Medulla oblongata (tissue), 1 donor: ENCODE measurements at regions not wholly inside any gene's neighbourhood (a gene's known extent, or its start where the extent isn't known, plus 50 kb on each side); places are given as distances from the start of the nearest gene placed in this dataset.
"Not testable (repeated sequence)": the region's sequence is repeated elsewhere in the genome, so short reads cannot be mapped to it uniquely, and the experiment has no call there.

Experiments used
- DNase-seq: peaks from one replicate; pipeline ENCODE4 v3.0.0-alpha.2; 2015; ENCODE audit errors: extremely low spot score

DNA sequence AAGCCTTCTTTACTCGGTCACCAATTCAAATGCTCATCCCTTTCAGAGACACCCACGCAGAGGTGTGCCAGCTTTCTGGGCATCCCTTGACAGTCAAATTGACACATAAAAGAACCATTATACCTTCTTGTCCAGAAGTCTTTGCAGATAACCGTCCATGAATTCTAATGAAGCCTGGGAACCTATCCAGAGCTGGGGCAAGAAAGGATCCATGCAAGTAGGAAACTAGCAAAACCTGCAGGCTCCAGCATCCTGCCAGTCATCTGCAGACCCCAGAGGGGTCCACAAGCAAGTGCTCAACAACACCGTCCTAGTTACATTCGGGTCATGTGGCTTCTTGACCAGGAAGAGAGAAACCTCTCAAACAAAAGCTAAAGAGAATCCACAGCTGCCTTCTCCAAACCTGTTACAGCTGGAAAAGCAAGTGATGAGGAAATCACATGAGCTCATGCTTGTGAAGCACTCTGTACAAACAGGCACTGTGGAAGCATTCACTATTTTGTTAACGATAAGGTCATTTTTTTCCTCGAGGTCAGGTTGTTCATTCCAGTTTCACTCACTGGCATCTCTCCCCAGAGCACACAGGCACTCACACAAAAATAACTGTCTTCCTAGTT, 80.2 kb upstream of the DMRT1 start:
- DNase-seq = peak; percentile 67

DNA sequence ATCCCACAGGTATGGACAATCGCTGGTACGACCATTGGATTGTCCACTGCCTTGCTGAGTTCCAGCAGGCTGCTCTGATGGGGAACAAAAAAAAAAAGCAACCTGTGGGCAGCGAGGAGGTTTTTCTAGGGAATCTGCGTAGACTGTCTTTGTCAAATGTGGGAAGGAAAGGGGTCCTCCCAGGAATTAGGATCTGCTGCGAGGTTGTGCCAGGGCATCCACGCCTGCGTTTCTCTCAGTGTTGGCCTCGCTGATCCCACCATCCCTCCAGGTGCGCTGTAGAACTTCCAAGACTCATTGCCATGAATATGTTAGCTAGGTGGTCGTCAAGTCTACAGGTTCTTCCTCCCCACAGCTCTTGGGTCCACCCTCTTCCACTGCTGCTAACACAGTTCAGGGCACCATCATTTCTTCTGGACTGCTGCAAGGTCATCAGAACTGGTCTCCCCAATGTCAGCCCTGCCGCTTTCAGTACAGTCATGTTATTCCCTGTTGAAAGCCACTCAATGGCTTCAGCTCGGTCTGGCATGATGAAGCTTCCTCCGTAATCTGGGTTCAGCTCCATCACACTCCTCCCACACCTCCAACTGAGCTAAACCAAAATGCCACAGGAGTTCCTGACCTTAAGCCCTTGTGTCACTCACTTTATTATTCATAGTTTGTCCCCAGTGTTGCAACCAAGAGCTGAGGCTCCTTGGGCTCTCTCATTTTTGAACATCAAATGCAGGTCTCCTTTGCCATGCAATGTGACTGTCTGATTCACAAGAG, 79.5 kb upstream of the DMRT1 start:
- DNase-seq = no peak

DNA sequence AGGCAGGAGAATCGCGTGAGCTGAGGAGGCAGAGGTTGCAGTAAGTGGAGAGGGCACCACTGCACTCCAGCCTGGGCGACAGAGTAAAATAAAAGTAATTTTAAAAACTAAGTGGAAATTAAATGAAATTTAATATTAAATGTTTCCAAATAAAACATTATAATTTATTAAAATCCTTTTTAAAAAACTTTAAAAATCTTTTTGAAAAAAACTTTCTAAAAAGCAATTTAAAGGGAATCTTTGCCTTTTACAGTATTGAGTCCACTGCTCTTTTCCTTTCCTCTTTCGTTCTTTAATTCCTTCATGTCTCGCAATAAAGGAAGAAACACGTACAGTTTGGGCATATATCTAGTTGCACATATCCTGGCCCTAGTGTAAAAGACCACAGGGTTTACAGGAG, 77.8 kb upstream of the DMRT1 start:
- DNase-seq = no peak

DNA sequence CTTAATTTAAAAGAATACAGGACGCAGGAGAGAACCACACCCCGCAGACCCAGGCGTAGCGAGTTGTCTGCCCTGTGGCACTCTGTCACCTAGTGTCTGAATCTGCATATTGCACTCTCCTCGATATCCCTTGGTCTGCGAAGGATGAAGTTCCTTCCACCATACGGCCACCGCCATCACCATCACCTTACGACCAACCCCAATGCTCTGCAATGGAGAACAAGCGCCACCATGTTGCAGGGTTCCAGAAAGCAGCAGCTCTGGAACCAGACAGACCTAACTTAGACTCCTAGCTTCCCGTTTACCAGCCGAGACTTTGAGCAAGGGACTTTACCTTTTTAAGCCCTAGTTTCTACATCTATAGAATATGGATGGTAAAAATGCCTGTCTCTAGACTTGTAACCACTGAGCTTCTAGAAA, 77.4 kb upstream of the DMRT1 start:
- peak; percentile 72 for DNase-seq

DNA sequence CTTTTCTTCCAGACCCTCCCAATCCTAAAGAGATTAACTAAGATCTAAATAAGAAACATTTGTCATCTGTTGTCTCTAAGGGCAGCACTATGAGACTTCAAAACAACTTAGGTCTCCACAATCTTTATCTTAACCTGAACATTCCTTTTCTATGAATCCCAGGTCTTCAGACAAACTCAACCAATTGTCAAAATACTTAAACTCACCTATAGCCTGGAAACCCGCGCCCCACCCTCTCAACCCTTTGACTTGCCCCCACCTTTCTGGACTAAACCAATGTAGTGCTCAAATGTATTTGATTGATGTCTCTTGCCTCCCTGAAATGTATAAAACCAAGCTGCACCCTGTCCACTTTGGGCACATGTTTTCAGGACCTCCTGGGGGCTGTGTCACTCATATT, 76.5 kb upstream of the DMRT1 start:
- DNase-seq = no peak

DNA sequence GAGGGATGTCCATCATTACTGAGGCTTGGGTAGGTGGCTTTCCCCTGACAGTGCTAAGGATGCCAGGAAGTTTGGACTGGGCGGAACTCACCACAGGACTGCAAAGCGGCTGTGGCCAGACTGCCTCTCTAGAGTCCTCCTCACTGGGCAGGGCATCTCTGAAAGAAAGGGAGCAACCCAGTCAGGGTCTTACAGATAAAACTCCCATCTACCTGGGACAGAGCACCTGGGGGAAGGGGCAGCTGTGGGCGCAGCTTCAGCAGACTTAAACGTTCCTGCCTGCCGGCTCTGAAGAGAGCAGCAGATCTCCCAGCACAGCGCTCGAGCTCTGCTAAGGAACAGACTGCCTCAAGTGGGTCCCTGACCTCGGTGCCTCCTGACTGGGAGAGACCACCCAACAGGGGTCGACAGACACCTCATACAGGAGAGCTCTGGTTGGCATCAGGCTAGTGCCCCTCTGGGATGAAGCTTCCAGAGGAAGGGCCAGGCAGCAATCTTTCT, 74.4 kb upstream of the DMRT1 start:
- not testable (repeated sequence) for DNase-seq

DNA sequence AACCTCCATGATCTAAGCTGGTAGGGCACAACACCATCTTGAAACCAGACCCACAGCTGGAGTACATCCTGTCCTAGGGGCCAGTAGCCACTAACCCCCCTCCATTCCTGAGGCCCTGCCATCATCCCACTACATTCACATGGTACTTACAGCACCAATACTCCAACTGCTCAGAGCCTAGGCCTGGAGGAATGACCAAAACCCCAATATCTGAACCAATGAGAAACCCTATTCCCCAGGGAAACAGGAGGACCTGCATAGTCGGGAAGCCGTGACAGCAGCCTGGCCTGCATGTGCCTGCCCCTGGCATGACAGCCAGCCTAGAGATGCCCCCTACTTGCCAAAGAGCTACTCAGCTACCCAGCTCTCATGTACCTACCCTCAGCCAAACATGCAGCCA, 65.4 kb upstream of the DMRT1 start:
- DNase-seq = no peak

DNA sequence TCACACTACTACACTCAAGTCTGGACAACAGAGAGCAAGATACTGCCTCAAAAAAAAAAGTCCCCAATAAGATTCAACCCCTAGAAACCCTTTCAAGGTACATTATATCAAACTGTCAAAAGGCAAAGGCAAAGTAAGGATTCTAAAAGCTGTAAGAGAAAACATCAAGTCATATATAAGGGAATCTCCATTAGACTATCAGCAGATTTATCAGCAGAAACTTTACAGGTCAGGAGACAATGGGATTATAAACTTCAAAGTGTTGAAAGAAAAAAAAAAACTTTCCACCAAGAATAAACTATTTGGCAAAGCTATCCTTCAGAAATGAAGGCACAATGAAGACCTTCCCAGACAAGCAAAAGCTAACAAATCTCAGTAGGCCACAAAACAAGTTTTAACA, 63.5 kb upstream of the DMRT1 start:
- DNase-seq = no peak

DNA sequence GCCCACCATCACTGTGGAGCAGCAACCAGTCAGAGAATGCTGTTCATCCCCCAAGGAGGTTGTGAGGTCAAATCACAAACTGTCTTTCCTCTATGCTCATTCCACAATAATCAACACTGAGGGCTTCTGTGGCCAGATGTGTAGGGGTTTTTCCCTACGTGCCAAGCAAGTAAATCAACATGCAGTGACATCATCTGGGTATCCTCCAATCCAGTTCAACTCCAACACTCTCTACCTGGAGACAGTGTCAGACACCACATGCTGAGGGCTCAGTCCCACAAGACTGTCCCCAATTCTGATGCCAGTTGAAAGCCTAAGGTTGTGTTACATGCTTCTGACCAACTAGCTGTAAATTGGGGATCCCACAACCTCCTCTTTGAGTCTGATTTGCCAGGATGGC, 57.3 kb upstream of the DMRT1 start:
- DNase-seq = no peak

DNA sequence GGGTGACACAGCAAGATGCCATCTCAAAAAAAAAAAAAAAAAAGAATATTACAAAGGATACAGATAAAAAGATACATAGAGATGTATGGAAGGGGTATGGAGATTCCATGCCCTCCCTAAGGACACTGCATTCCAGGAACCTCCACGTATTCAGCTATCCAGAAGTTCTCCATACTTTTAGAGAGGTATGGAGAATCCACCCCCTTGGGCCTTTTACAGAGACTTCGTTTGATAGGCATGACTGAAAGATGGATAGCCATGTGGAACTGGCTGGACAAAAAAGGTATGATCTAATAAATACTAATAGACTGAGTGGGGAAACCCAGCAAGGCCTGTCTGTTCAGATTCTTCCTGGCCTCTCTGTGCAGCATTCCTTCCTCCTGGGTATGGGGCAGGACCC, 56.6 kb upstream of the DMRT1 start:
- no peak for DNase-seq

DNA sequence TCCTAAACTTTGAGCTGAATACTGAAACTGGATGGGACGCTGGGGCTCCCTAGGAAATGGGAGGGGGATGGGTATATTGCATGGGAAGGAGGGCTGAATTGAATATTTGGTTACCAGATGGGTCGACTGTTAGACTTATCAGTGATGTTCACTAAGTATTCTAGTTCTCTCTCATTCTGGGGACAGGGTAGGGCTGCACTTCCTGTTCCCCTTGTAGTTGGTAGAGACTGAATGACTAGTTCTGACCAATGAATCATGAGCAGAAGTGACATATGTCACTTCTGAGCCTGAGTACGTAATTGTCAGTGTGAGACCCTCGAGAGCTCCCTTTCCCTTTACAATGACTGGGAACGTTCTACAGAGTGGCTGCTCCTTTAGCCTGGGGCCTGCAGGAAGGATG, 55.5 kb upstream of the DMRT1 start:
- DNase-seq = no peak

DNA sequence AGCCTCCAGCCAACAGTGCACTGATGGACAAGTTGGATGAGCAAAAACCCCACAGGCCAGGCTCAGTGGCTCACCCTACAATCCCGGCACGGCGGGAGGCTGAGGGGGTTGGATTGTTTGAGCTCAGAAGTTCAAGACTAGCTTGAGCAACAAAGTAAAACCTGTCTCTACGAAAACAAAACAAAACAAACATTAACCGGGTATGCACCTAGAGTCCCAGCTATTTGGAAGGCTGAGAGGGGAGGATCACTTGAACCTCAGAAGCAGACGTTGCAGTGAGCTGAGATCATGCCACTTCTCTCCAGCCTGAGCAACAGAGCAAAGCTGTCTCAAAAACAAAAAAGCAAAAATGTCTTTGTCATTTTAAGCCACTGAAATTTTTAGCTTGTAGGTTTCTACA, 55.1 kb upstream of the DMRT1 start:
- no peak for DNase-seq

DNA sequence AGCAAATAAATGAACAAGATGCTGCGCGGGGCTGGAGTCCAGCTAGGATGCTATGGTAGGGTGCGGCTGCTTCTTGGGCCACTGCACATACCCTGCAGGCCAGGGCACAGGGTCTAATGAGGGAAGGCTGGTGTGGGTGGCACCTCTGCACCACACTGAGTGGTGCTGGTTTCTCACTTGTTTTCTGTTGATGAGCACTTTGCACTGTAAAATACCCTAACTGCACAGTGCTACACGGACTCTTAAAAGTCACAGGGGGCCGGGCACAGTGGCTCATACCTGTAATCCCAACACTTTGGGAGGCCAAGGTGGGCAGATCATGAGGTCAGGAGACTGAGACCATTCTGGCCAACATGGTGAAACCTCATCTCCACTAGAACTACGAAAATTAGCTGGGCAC, 52.7 kb upstream of the DMRT1 start:
- no peak for DNase-seq
